ENCODE measurements at regions not wholly inside any gene's neighbourhood (a gene's known extent, or its start where the extent isn't known, plus 50 kb on each side); places are given as distances from the start of the nearest gene placed in this dataset.

GRCh38 chr4:148881860-148882643, 439.8 kb upstream of the NR3C2 start:
- TF ChIP-seq CTCF (IDR thresholded peaks at IDR 0.05; ENCODE audit: low read depth, low read length) (no peak), EZH2phosphoT487 (IDR thresholded peaks at IDR 0.05; ENCODE audit: low read depth) (no peak)

All from OCI-LY3 (cell line).